ENCODE measurements at regions not wholly inside any gene's neighbourhood (a gene's known extent, or its start where the extent isn't known, plus 50 kb on each side); places are given as distances from the start of the nearest gene placed in this dataset.

DNA sequence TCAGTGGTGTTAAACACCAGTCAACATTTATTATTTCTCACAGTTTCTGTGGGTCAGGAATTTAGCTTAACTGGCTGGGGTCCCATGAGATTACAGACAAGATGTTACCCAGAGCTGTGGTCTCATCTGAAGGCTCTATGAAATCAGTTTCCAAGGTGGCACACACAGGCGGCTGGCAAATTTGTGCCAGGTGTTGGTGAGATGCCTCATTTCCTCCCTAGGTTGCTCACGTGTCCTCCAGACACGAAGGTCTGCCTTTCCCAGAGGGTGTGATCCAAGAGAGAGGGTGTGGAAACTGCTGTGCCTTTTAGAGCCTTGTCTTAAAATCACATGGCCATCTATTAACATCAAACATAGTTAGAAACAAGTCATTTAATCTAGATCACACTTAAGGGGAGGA is 209.0 kb downstream of the JCAD start:
- DNase-seq = no peak

DNA sequence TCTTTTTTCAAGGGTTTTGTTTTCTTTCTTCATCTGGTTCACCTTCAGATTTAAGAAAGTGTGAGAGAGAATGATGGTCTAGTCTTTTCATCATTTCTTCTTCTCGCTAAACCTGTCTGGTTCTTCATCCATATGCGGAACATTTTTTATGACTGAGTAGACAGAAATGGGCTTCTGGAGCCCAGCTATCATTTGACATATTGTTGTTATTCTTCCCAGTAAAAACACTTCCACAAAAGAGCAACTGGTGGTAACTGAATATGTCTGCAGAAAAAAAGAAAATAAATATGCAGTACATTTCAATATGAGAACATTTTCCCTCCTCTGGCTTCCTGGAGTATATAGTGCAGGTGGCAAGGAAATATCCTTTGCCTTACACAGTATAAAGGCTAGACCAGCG is 209.5 kb downstream of the JCAD start:
- no peak for DNase-seq

DNA sequence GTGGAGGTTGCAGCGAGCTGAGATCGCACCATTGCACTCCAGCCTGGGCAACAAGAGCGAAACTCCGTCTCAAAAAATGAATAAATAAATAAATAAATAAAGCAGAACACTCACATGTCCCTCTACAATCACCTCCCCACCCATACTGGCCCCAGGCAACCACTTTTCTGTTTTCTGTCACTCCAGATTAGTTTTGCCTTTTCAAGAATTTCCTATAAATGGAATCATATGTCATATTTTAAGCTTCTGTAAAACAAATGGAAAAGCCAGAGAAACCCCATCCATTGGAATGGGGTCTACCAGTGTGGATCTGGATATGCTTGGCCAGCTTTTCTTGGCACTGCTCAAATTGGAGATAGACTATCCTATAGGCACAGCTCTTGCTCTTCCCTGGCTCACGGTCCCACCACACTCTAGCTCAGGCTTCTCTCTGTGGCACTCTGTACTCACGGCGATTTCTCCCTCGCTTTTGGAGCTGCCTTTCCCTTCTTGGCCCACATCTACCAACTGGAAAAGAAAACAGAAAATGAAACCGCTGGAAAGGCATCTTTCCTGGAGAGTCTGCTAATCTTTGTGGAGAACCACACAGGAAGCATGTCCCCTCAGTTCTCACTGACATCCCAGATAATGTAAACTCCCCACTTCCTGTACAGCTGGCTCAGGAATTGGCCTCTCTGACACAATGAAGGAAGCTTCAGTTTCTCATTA is 210.1 kb downstream of the JCAD start:
- peak; percentile 65 for DNase-seq

DNA sequence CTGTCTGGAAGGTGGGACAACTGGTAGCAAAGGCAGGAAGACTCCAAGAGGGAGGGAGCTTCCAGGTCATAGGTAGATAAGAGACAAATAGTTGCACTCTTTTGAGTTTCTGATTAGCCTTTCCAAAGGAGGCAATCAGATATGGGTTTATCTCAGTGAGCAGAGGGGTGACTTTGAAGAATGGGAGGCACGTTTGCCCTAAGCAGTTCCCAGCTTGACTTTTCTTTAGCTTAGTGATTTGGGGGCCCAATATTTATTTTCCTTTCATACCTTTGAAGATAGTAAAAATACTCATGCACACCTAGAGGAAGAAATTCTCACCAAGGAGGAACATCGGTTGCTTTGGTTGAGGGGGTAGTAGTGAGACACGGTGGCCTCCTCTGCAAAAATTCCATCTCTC is 212.1 kb upstream of the SVIL start:
- no peak for DNase-seq

DNA sequence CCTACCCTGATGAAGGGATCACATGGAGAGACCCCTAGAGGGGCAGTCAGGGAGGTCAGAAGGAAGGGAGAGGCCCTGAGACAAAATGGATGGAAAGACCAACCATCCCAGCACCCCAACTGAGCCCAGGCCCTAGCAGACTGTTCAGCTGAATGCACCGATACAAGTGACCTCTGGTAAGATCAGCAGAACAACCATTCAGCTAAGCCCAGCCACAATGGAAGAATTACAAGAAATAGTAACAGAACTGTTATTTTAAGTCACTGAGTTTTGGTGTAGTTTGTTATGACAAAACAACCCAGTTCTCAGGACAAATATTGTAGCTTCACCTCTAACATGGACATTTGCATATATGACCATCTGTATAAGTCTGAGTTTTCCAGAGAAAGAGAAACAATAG is 210.4 kb upstream of the SVIL start:
- DNase-seq = no peak

DNA sequence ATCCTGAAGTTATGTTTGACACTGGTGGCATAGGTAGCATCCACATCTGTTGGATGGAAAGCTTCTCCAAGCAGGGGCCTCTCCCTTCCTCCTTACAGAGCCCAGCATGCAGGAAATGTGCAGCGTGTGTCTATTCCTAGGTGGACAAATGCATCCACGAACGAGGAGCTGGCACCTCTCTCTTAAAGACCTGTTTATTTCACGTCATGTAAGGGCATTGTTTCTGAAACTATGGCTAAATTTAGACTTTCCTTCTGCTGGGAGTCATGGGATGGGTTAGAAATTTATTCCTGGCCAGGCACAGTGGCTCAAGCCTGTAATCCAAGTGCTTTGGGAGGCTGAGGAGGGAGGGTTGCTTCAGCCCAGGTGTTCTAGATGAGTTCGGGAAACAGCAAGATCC is 208.4 kb upstream of the SVIL start:
- DNase-seq = no peak

DNA sequence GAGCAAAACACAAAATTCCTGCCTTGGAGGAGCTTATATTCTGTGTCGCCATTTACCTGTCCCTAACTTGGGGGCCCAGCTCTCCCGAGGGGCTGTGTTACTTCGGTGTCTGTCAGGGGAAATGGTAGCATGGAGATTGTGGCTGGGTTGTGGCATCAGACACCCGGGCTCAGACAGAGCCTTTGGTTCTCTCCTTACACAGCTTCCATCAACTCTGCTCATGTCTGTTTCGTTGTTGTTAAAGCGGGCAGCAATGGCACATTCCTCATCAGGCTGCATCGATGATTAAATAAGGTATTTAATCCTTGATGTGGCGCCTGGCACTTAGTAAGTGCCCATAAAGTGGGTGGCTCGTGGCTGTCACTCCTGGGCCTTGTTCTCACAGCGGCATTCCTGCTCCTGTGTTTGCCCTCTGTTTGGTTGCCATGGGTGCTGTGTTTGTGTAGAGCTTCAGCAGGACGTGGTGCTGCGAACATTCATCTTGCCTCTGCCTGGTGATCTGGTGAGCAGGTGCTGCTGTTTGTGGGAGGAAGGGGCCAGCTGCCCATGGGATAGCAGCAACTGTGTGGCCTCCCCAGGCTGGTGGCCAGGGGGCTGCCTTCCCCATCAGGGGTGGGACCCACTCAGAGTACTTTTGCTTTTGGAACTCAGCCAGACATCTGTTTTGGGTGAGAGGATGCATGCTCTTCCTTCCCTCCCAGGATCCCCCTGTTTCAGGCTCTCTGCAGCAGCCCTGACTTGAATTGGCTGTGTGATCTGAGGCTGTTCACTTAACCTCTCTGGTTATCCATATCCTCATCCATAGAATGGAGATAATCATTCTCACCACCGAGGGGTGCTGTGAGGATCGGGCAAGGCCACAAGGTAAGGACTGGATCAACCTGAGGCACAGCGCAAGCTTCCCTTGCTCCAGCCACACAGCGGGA is 207.2 kb upstream of the SVIL start:
- DNase-seq = peak; percentile 80

DNA sequence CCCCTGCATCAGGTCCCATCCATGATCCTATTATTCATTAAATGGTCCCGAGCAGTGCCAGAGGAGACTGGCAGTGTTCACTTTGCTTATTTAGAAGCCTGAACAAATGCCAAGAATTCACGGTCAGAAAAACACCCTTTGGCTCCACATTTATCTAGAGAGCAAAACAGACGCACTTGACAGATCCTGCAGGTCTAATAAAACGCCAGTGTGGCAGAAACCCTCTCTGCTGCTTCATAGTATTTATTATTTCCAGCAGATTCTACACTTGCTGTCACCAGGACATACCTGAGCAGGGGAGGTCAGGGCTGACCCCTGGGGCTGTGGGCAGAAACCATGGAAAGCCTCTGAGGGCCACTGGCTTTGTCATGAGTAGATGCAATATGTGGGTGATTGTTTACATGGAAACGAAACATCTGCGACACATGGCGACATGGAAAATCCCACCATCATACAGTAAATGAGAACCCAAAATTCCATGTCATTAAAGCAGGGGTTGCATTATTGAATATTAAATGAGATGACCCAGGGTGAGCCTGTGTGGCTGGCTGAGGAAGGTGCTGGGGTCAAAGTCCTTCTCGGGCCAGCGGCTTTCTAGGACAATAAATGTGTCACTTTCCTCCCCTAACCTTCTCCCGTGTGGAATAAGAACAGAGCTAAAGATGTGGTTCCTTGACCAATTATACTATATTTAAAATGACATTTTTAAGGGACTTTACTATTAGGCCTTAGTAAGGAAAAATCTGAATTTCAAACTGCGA is 205.9 kb upstream of the SVIL start:
- DNase-seq = no peak

DNA sequence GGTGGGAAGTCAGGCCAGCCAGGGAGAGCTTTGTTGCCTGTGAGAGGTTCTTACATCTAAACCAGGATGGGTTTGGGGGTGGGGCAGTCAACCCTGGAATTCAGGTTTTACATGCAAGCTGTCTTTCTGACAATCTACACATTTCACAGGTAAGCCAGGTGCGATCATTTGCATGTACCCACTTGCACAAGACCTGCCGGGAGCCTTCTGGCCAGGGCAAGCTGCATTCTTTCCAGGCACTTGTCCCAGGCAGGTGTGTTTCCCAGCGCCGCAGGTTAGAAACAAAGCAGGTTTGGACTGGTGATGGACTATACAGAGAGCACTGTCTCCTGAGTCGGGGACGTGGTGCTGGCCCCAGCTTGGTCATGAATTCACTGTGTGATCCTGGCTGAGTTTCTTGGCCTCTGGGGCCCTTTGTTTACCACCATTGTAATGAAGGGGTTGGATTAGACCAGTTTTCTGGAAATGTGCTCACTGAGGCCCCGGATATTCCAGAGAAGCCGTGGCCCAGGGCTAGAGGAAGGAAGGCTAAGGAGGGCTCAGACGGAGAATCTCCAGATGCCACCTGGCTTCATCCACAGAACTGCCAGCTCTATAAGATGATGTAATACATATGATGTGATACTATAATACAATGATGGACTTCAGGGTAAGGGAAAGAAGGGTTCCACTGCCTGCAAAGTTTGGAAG is 205.2 kb upstream of the SVIL start:
- DNase-seq = no peak

DNA sequence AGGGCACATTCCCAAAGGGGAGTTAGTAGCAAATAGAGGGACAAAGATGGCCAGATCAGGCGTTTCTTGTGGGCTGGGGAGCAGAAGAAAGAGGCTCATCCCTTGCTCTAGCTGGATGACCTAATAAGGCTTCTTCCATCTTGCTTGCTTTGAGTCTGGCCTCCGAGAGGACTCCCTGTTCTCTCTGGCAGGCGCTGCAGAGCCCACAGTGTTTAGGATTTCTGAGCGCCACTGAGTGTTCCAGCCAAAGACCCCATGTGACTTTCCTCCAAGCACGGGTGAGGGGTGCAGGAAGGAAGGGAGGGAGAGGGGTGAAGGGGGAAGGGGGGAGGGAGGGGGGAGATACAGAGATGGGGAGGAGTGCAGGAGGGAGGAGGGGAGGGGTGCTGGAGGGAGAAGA is 203.8 kb upstream of the SVIL start:
- no peak for DNase-seq

DNA sequence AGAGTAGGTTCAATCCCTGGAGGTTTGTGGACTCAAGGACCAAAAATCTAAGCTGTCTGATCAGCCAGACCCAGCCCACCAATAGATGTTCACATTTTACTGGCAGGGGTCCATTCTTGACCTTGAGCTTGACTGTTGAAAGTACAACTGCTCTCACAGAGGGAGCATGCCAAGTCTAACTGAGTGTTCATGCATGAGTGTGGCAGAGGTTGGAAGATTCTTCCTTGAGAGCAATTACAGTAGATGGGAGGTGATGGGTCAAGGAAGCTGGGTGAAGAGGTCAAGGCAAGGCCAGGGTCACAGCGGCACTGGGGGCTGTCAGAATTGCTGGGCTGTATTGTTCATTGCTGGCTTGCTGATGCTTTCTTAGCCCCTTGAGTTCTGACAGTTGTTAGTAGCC is 202.8 kb upstream of the SVIL start:
- DNase-seq = no peak

DNA sequence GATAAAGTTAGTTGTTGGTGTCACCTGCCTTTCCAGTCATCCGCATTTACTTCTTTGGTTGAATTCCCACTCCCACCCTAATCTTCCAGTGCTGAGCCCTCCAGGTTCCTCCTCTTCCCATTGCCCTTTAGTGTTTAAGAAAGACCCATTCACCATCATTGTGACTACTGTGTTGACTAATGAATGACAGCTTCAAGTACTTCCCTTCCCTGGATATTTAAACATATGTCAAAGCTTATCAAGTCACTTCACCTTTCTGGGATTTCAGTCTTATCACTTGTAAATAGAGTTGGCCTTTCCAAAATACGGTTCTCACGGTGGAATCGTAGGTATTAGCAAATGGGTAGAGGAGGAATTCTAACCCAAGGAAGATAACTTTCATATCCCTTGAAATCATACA is 201.6 kb upstream of the SVIL start:
- DNase-seq = no peak

DNA sequence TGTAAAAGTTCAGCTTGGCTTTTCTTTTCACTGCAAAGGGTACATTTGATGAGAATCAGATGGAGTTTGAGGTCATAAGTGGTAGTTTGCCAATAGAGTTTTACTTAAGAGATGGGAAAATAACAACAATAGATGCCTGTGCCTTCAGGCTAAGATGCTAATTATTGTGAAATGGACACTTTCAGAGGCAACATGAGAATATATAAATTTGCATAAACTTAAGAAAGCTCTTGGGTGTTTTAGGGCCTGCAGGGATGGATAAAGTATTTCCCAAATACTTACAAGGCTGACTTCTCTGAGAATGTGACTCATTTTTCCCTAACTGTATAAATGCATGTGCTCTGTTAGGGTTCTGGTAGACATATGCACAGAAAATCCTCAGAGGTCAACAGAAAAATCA is 200.3 kb upstream of the SVIL start:
- DNase-seq = no peak

DNA sequence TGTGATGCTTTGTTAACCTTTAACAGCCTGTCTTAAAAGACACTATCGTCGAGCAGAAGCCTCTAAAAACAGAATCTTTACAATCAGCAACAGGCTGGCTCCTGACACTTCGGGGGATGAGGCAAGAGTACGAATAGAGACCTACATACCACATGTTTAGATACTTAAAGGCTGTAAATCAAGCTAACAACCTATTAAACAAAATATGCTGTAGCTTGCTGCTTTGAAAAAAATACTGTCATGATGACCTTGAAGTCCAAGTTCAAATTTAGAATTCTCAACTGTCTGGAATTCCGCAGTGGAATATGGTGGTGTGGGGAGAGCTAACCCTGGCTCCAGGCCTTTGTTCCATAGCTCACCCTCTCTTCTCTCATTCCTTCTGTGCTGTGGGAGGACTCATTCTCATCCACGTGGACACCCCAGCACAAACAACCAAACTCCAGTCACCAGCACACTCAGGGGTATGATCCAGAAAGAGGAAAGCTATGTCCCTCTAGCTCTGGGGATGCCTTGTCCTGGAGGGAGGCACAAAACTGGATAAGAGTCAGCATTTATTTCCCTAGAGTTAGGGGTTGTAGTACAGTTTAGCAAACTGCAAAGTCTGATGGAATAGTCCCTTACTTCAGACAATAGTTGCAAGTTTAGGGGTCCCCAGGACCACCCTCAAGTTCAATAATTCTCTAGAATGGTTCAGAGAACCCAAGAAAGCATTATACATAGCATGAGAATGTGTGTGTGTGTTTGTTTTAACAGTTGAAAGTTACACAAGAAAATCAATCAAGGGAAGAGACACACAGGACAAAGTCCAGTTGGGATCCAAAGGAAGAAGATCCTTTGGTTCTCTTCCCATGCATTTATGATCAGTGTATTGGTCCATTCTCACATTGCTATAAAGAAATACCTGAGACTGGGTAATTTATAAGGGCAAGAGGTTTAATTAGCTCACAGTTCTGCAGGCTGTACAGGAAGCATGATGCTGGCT is 196.1 kb upstream of the SVIL start:
- DNase-seq = no peak

DNA sequence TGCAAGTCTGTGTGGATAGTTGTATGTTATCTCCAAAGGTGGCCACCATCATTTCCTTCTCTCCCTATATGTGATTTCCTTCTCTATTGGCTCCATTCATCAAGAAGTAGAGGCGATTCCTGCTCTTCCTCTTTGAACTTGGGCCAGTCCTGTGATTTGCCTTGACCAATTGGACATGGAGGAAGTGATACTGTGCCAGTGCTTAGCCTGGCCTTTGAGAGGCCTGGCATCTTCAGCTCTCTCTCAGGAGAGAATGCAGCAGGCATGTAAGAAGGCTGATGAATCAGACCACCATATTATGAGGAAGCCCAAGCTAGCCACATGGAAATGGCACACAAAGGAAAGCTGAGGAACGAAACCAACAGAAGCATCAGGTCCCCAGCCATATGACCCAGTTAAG is 195.0 kb upstream of the SVIL start:
- DNase-seq = no peak

DNA sequence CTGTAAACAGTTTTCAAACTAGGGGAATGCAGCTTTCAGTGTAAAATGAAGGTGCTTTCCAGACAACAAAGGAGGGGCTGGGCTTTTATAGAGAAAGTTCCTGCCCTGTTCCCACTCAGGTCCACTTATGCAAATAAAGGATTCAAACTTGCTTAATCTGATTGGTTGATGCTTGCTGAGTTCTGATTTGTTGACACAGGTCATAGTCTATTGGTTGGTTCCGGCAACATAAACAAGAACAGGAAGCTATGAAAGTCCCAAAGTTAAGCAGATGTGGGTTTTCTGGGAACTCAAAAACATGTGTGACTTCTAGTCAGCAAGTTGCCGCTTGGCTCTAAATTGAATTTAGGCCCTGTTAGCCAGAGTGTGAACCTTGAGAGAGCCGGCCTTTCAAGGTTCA is 194.2 kb upstream of the SVIL start:
- no peak for DNase-seq

DNA sequence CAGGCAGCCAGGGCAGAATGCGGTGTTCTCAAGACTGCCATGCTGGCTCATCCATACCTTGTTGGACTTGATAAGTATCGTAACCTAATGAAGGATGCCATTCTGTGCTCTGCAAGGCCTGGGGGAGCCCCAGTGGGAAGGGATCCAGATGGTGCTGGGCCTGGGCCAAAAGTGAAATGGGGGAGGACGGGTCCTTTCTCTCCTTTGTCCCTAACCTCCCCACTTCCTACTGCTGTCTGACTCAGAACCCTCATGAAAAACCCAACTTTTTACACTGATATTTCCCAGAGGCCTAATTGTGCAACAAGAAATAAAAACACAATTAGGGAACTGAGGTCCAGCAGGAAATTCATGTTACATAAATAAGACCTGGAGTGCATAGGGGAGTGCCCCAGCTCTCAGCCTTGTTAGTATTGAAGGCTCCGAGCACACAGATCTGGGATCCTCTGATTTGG is 193.7 kb upstream of the SVIL start:
- DNase-seq = no peak

DNA sequence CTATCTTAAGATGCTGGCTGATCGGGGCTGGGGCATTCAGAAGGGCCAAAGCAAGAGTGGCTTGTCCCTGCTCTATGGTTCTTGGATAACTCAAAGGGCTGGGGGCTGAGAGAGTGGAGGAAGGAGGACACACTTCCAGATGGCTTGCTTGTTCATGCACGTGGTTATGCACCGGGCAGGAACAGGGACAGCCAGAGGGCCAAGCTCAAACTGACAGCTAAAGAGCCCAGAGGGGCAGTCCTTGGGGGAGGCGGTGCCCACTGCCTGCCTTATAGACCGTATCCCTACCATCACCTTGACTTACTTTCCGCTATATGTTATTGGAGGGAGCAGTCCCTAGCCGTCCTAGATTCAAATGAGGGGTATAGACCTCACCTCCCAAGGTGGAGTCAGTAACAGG is 192.7 kb upstream of the SVIL start:
- DNase-seq = no peak

DNA sequence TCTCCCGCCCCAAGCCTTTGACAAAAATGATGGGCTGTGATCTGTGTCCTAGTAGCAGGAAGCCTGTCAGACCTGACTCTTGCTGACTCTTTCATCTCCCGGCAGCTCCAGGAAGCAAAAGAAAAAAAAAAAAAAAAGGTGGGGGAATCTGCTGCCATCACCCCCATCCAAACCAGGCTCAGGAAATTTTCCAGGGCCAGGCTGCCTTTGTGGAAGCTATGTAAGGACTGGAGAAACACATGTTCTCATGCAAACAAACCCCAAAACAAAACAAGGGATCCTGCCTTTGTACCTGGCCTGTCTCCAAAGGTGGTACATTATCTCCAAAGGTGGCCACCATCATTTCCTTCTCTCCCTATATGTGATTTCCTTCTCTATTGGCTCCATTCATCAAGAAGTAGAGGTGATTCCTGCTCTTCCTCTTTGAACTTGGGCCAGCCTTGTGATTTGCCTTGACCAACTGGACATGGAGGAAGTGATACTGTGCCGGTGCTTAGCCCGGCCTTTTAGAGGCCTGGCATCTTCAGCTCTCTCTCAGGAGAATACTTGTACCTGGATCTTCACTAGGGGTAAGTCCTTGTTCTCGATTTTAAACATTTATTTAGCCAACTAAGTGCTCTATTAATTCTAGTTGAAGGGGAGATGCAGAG is 192.2 kb upstream of the SVIL start:
- DNase-seq = no peak

DNA sequence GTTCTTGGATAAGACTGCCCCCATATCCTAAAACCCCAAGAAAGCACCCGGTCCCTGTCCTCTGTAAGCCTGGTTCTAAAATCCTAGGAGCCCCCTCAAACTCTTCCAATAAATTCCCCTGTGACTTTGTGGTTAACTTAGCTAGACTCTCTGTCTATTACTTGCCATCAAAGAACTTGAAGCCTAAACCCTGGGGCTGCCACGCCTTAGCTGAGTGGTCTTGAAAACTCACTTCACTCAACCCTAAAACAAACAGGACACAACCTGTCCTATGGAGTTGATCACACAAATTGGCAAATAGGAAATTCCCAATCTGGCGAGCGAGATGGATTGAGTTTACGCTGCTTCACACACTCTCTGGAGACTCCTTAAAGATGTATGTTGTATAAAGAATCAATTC is 191.4 kb upstream of the SVIL start:
- DNase-seq = no peak

DNA sequence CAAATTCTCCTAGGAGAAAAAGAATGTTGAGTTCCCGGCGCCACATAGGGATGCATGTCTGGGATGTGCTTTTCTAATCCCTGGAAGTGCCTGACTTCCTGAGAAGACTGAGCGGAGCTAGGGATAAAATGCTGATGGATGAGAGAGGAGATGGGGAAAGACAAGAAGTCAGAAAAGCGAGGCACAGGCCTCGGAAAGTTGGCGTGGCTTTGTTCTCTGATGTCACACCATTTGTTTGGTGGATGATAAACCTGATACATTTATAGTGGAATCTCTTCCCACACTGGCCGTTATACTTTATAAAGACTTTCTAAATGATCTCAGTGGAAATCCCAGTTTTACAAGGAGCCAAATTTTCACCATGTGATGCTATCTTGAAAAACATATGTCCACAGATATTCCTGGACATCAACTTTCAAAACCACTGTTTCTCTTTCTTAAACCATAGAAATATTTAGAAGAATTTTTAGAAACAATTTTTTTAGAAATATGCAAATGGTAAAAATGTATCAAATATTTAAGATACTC is 188.8 kb upstream of the SVIL start:
- peak; percentile 66 for DNase-seq
